WTC11 (cell line): ENCODE measurements at regions not wholly inside any gene's neighbourhood (a gene's known extent, or its start where the extent isn't known, plus 50 kb on each side); places are given as distances from the start of the nearest gene placed in this dataset.

Source experiments
- ATAC-seq: fragments of 200-7000 bp; cut with Tn5 transposase; 2 replicates; pipeline ENCODE4 v1.10.0; 2021; ENCODE audit warnings: mild to moderate bottlenecking, moderate library complexity
- CTCF ChIA-PET: fragments of 300-600 bp; sonication (Branson Sonifier 250); formaldehyde crosslinking; loops from one replicate; lab custom pipeline; 2021; ENCODE audit warnings: antibody characterized with exemption; lab: Charles Lee
- POLR2A ChIA-PET: fragments of 350-600 bp; sonication (Branson Sonifier 250); formaldehyde crosslinking; loops from one replicate; lab custom pipeline; 2021; ENCODE audit warnings: antibody characterized with exemption; lab: Charles Lee
- DNase-seq: peaks from one replicate; pipeline ENCODE4 v3.0.0; 2021; ENCODE audit warnings: low spot score
- H3K27ac Mint-ChIP-seq: 2 replicates; pipeline ENCODE4 v1.8.0; 2021; ENCODE audit warnings: mixed read lengths
- H3K27me3 Mint-ChIP-seq: 2 replicates; pipeline ENCODE4 v1.8.0; 2021; ENCODE audit warnings: low read depth, mild to moderate bottlenecking, moderate library complexity, mixed read lengths
- H3K36me3 Mint-ChIP-seq: 2 replicates; pipeline ENCODE4 v1.8.0; 2021; ENCODE audit warnings: mixed read lengths
- H3K4me1 Mint-ChIP-seq: 2 replicates; pipeline ENCODE4 v1.8.0; 2022; ENCODE audit warnings: mixed read lengths
- H3K4me3 Mint-ChIP-seq: 2 replicates; pipeline ENCODE4 v1.8.0; 2021; ENCODE audit warnings: mild to moderate bottlenecking, moderate library complexity, mixed read lengths
- H3K9me3 Mint-ChIP-seq: 2 replicates; pipeline ENCODE4 v1.8.0; 2021; ENCODE audit warnings: mixed read lengths
- NR1H2 ChIP-seq: sonication (generic); formaldehyde crosslinking; IDR thresholded peaks from 2 replicates; pipeline ENCODE4 v1.9.0; 2021; ENCODE audit warnings: mild to moderate bottlenecking, moderate library complexity, missing genetic modification reagents
- RELA ChIP-seq: sonication (generic); formaldehyde crosslinking; IDR thresholded peaks from 2 replicates; pipeline ENCODE4 v1.8.1; 2022; ENCODE audit warnings: missing genetic modification reagents, mild to moderate bottlenecking, borderline replicate concordance
- SMAD3 ChIP-seq: sonication (generic); formaldehyde crosslinking; IDR thresholded peaks from 2 replicates; pipeline ENCODE4 v1.8.0; 2022; ENCODE audit warnings: missing genetic modification reagents, mild to moderate bottlenecking, borderline replicate concordance
- SOX15 ChIP-seq: fragments of 250-450 bp; sonication (Bioruptor Pico); IDR thresholded peaks from 2 replicates; pipeline ENCODE4 v1.9.0; 2021; ENCODE audit warnings: mild to moderate bottlenecking
- ZNF219 ChIP-seq: sonication (generic); formaldehyde crosslinking; IDR thresholded peaks from 2 replicates; pipeline ENCODE4 v1.8.0; 2023; ENCODE audit warnings: missing genetic modification reagents, mild to moderate bottlenecking, borderline replicate concordance
- ZNF396 ChIP-seq: fragments of 250-450 bp; sonication (Bioruptor Pico); IDR thresholded peaks from 2 replicates; pipeline ENCODE4 v1.8.0; 2021; ENCODE audit warnings: mild to moderate bottlenecking, moderate library complexity, borderline replicate concordance
- ZNF423 ChIP-seq: fragments of 250-450 bp; sonication (Bioruptor Pico); IDR thresholded peaks from 2 replicates; pipeline ENCODE4 v2.1.2; 2022; ENCODE audit warnings: mild to moderate bottlenecking, moderate library complexity
- TF ChIP-seq, protein P1 (sequence below): sonication (generic); formaldehyde crosslinking; IDR thresholded peaks from 2 replicates; pipeline ENCODE4 v1.8.0; 2022; ENCODE audit warnings: missing genetic modification reagents
- TF ChIP-seq, protein P2 (sequence below): sonication (generic); formaldehyde crosslinking; IDR thresholded peaks from 2 replicates; pipeline ENCODE4 v1.8.0; 2022; ENCODE audit warnings: mild to moderate bottlenecking, missing genetic modification reagents
- TF ChIP-seq, protein P3 (sequence below): fragments of 250-450 bp; sonication (Bioruptor Pico); IDR thresholded peaks from 2 replicates; pipeline ENCODE4 v1.9.0; 2021; ENCODE audit warnings: mild to moderate bottlenecking, borderline replicate concordance
- TF ChIP-seq, protein P4 (sequence below): sonication (generic); formaldehyde crosslinking; IDR thresholded peaks from 2 replicates; pipeline ENCODE4 v1.8.1; 2022; ENCODE audit warnings: mild to moderate bottlenecking, missing genetic modification reagents, moderate library complexity, borderline replicate concordance
- TF ChIP-seq, protein P5 (sequence below): fragments of 250-450 bp; sonication (Bioruptor Pico); IDR thresholded peaks from 2 replicates; pipeline ENCODE4 v1.9.0; 2021; ENCODE audit warnings: mild to moderate bottlenecking
- TF ChIP-seq, protein P6 (sequence below): sonication (generic); formaldehyde crosslinking; IDR thresholded peaks from 2 replicates; pipeline ENCODE4 v1.8.1; 2023; ENCODE audit warnings: mild to moderate bottlenecking, missing genetic modification reagents, moderate library complexity
- TF ChIP-seq, protein P7 (sequence below): sonication (generic); formaldehyde crosslinking; IDR thresholded peaks from 2 replicates; pipeline ENCODE4 v1.8.0; 2023; ENCODE audit warnings: mild to moderate bottlenecking, missing genetic modification reagents
- TF ChIP-seq, protein P8 (sequence below): sonication (generic); formaldehyde crosslinking; IDR thresholded peaks from 2 replicates; pipeline ENCODE4 v1.8.0; 2023; ENCODE audit warnings: missing genetic modification reagents
- TF ChIP-seq, protein P9 (sequence below): sonication (generic); formaldehyde crosslinking; IDR thresholded peaks from 2 replicates; pipeline ENCODE4 v1.8.0; 2022; ENCODE audit warnings: mild to moderate bottlenecking, missing genetic modification reagents

DNA sequence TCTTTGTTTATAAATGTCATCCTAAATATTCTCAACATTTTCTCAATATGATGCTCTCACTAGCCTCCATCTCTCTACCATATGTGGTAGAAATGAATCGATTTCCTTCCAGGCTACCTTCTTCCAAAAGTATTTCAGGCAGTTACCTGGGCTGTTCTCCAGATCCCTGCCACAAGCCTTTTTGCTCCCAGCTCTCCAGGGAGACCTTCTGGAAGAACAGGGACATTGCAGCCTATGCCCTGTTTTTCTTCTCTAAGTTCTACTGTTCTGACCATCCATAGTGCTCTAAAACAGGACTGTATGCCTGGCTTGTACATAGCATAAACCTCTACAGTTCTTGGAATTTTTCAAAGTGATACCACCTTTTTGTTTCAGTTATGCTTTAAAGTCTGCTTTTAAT lies 552.8 kb downstream of the ANKRD7 start:
- POLR2A ChIA-PET = no interaction called here
- ATAC-seq = peak; percentile 81
- Mint-ChIP-seq H3K27ac (no peak overlapping the region), H3K4me1 (peaks cover 12% of the 10 kb centered on the region), H3K9me3 (no peaks in the 10 kb centered on the region), H3K27me3 (no peaks in the 10 kb centered on the region), H3K4me3 (no peak overlapping the region), H3K36me3 (no peaks in the 10 kb centered on the region)
- no peak for DNase-seq
- CTCF ChIA-PET = no interaction called here
- TF ChIP-seq ZNF396 (CRISPR knock-in tag) = no peak
- TF ChIP-seq, protein P1, sequence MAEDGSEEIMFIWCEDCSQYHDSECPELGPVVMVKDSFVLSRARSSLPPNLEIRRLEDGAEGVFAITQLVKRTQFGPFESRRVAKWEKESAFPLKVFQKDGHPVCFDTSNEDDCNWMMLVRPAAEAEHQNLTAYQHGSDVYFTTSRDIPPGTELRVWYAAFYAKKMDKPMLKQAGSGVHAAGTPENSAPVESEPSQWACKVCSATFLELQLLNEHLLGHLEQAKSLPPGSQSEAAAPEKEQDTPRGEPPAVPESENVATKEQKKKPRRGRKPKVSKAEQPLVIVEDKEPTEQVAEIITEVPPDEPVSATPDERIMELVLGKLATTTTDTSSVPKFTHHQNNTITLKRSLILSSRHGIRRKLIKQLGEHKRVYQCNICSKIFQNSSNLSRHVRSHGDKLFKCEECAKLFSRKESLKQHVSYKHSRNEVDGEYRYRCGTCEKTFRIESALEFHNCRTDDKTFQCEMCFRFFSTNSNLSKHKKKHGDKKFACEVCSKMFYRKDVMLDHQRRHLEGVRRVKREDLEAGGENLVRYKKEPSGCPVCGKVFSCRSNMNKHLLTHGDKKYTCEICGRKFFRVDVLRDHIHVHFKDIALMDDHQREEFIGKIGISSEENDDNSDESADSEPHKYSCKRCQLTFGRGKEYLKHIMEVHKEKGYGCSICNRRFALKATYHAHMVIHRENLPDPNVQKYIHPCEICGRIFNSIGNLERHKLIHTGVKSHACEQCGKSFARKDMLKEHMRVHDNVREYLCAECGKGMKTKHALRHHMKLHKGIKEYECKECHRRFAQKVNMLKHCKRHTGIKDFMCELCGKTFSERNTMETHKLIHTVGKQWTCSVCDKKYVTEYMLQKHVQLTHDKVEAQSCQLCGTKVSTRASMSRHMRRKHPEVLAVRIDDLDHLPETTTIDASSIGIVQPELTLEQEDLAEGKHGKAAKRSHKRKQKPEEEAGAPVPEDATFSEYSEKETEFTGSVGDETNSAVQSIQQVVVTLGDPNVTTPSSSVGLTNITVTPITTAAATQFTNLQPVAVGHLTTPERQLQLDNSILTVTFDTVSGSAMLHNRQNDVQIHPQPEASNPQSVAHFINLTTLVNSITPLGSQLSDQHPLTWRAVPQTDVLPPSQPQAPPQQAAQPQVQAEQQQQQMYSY (CRISPR knock-in tag) = no peak
- no peak for TF ChIP-seq SOX15 (CRISPR knock-in tag)
- no peak for TF ChIP-seq ZNF423 (CRISPR knock-in tag)
- no peak for TF ChIP-seq NR1H2 (CRISPR knock-in tag)
- TF ChIP-seq SMAD3 (CRISPR knock-in tag) = no peak
- TF ChIP-seq, protein P2, sequence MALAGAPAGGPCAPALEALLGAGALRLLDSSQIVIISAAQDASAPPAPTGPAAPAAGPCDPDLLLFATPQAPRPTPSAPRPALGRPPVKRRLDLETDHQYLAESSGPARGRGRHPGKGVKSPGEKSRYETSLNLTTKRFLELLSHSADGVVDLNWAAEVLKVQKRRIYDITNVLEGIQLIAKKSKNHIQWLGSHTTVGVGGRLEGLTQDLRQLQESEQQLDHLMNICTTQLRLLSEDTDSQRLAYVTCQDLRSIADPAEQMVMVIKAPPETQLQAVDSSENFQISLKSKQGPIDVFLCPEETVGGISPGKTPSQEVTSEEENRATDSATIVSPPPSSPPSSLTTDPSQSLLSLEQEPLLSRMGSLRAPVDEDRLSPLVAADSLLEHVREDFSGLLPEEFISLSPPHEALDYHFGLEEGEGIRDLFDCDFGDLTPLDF (CRISPR knock-in tag) = no peak
- TF ChIP-seq, protein P3, sequence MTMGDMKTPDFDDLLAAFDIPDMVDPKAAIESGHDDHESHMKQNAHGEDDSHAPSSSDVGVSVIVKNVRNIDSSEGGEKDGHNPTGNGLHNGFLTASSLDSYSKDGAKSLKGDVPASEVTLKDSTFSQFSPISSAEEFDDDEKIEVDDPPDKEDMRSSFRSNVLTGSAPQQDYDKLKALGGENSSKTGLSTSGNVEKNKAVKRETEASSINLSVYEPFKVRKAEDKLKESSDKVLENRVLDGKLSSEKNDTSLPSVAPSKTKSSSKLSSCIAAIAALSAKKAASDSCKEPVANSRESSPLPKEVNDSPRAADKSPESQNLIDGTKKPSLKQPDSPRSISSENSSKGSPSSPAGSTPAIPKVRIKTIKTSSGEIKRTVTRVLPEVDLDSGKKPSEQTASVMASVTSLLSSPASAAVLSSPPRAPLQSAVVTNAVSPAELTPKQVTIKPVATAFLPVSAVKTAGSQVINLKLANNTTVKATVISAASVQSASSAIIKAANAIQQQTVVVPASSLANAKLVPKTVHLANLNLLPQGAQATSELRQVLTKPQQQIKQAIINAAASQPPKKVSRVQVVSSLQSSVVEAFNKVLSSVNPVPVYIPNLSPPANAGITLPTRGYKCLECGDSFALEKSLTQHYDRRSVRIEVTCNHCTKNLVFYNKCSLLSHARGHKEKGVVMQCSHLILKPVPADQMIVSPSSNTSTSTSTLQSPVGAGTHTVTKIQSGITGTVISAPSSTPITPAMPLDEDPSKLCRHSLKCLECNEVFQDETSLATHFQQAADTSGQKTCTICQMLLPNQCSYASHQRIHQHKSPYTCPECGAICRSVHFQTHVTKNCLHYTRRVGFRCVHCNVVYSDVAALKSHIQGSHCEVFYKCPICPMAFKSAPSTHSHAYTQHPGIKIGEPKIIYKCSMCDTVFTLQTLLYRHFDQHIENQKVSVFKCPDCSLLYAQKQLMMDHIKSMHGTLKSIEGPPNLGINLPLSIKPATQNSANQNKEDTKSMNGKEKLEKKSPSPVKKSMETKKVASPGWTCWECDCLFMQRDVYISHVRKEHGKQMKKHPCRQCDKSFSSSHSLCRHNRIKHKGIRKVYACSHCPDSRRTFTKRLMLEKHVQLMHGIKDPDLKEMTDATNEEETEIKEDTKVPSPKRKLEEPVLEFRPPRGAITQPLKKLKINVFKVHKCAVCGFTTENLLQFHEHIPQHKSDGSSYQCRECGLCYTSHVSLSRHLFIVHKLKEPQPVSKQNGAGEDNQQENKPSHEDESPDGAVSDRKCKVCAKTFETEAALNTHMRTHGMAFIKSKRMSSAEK = no peak
- TF ChIP-seq, protein P4, sequence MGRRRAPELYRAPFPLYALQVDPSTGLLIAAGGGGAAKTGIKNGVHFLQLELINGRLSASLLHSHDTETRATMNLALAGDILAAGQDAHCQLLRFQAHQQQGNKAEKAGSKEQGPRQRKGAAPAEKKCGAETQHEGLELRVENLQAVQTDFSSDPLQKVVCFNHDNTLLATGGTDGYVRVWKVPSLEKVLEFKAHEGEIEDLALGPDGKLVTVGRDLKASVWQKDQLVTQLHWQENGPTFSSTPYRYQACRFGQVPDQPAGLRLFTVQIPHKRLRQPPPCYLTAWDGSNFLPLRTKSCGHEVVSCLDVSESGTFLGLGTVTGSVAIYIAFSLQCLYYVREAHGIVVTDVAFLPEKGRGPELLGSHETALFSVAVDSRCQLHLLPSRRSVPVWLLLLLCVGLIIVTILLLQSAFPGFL (CRISPR knock-in tag) = no peak
- TF ChIP-seq, protein P5, sequence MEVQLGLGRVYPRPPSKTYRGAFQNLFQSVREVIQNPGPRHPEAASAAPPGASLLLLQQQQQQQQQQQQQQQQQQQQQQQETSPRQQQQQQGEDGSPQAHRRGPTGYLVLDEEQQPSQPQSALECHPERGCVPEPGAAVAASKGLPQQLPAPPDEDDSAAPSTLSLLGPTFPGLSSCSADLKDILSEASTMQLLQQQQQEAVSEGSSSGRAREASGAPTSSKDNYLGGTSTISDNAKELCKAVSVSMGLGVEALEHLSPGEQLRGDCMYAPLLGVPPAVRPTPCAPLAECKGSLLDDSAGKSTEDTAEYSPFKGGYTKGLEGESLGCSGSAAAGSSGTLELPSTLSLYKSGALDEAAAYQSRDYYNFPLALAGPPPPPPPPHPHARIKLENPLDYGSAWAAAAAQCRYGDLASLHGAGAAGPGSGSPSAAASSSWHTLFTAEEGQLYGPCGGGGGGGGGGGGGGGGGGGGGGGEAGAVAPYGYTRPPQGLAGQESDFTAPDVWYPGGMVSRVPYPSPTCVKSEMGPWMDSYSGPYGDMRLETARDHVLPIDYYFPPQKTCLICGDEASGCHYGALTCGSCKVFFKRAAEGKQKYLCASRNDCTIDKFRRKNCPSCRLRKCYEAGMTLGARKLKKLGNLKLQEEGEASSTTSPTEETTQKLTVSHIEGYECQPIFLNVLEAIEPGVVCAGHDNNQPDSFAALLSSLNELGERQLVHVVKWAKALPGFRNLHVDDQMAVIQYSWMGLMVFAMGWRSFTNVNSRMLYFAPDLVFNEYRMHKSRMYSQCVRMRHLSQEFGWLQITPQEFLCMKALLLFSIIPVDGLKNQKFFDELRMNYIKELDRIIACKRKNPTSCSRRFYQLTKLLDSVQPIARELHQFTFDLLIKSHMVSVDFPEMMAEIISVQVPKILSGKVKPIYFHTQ = no peak
- TF ChIP-seq RELA = no peak
- TF ChIP-seq, protein P6, sequence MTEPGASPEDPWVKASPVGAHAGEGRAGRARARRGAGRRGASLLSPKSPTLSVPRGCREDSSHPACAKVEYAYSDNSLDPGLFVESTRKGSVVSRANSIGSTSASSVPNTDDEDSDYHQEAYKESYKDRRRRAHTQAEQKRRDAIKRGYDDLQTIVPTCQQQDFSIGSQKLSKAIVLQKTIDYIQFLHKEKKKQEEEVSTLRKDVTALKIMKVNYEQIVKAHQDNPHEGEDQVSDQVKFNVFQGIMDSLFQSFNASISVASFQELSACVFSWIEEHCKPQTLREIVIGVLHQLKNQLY (CRISPR knock-in tag) = no peak
- TF ChIP-seq, protein P7, sequence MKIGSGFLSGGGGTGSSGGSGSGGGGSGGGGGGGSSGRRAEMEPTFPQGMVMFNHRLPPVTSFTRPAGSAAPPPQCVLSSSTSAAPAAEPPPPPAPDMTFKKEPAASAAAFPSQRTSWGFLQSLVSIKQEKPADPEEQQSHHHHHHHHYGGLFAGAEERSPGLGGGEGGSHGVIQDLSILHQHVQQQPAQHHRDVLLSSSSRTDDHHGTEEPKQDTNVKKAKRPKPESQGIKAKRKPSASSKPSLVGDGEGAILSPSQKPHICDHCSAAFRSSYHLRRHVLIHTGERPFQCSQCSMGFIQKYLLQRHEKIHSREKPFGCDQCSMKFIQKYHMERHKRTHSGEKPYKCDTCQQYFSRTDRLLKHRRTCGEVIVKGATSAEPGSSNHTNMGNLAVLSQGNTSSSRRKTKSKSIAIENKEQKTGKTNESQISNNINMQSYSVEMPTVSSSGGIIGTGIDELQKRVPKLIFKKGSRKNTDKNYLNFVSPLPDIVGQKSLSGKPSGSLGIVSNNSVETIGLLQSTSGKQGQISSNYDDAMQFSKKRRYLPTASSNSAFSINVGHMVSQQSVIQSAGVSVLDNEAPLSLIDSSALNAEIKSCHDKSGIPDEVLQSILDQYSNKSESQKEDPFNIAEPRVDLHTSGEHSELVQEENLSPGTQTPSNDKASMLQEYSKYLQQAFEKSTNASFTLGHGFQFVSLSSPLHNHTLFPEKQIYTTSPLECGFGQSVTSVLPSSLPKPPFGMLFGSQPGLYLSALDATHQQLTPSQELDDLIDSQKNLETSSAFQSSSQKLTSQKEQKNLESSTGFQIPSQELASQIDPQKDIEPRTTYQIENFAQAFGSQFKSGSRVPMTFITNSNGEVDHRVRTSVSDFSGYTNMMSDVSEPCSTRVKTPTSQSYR (CRISPR knock-in tag) = no peak
- TF ChIP-seq, protein P8, sequence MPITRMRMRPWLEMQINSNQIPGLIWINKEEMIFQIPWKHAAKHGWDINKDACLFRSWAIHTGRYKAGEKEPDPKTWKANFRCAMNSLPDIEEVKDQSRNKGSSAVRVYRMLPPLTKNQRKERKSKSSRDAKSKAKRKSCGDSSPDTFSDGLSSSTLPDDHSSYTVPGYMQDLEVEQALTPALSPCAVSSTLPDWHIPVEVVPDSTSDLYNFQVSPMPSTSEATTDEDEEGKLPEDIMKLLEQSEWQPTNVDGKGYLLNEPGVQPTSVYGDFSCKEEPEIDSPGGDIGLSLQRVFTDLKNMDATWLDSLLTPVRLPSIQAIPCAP = no peak
- TF ChIP-seq, protein P9, sequence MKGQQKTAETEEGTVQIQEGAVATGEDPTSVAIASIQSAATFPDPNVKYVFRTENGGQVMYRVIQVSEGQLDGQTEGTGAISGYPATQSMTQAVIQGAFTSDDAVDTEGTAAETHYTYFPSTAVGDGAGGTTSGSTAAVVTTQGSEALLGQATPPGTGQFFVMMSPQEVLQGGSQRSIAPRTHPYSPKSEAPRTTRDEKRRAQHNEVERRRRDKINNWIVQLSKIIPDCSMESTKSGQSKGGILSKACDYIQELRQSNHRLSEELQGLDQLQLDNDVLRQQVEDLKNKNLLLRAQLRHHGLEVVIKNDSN = no peak
- no peak for TF ChIP-seq ZNF219
